ENCODE measurements at regions not wholly inside any gene's neighbourhood (a gene's known extent, or its start where the extent isn't known, plus 50 kb on each side); places are given as distances from the start of the nearest gene placed in this dataset.

- no peak for TF ChIP-seq POLR2AphosphoS5 (IDR thresholded peaks at IDR 0.05; ENCODE audit: borderline replicate concordance, low read depth, low read length)
- TF ChIP-seq EZH2 (IDR thresholded peaks at IDR 0.05): no peak
- no peak for TF ChIP-seq FOXP2 (optimal IDR thresholded peaks at IDR 0.05; ENCODE audit: control extremely low read depth, extremely low read length, insufficient read depth)
Measured at GRCh38 chr19:24004166-24004565, 82.8 kb upstream of the ZNF254 start.

Data from SK-N-MC (cell line).